ENCODE measurements at regions not wholly inside any gene's neighbourhood (a gene's known extent, or its start where the extent isn't known, plus 50 kb on each side); places are given as distances from the start of the nearest gene placed in this dataset.

GRCh38 chr2:8342407-8342806 is 339.4 kb upstream of the ID2 start:
- H3K18ac ChIP-seq (ENCODE audit: low read depth in 1 of 2, low read length in 2 of 2) = no peak overlapping the region
- H3K4me1 ChIP-seq (ENCODE audit: control insufficient read depth, insufficient read depth, low read depth, low read length) = no peaks in the 10 kb centered on the region
- H3K4ac ChIP-seq (ENCODE audit: low read depth in 1 of 2, low read length in 2 of 2) = no peak overlapping the region
- WGBS = 91% methylated on average over 3 of the region's 3 CpGs
- no peak overlapping the region for H3K4me2 ChIP-seq (ENCODE audit: low read length, poor library complexity, severe bottlenecking)
- no peaks in the 10 kb centered on the region for H3K79me1 ChIP-seq (replicated peaks; ENCODE audit: low read length, poor library complexity, severe bottlenecking)
- no peak for DNase-seq
- no peak overlapping the region for H2BK15ac ChIP-seq (ENCODE audit: low read depth, poor library complexity, severe bottlenecking)
- H3K27me3 ChIP-seq (ENCODE audit: control insufficient read depth in 1 of 2, insufficient read depth in 1 of 2, low read length in 2 of 2) = no peaks in the 10 kb centered on the region
- no peak overlapping the region for H3K4me3 ChIP-seq (ENCODE audit: insufficient read depth in 1 of 2, low read depth in 1 of 2, low read length in 2 of 2)
- no peak overlapping the region for H2BK120ac ChIP-seq (ENCODE audit: low read depth, low read length)
- H3K27ac ChIP-seq (ENCODE audit: low read length, poor library complexity, severe bottlenecking) = no peak overlapping the region
- H2BK12ac ChIP-seq (ENCODE audit: low read length in 2 of 2) = no peak overlapping the region
- no peak overlapping the region for H3K23ac ChIP-seq (ENCODE audit: low read length in 2 of 2)
- no peak overlapping the region for H2BK5ac ChIP-seq (ENCODE audit: low read depth, low read length, poor library complexity, severe bottlenecking)
- H3K14ac ChIP-seq (ENCODE audit: low read length in 2 of 2) = no peak overlapping the region
- H2AK5ac ChIP-seq (ENCODE audit: low read length, severe bottlenecking) = no peak overlapping the region
- H4K8ac ChIP-seq (ENCODE audit: low read length) = no peak overlapping the region
- H2AFZ ChIP-seq (ENCODE audit: low read depth, low read length) = no peak overlapping the region
- H3K9ac ChIP-seq (ENCODE audit: low read length) = no peak overlapping the region
- H3K9me3 ChIP-seq (ENCODE audit: control insufficient read depth, low read length) = no peaks in the 10 kb centered on the region
- no peaks in the 10 kb centered on the region for H3K36me3 ChIP-seq (ENCODE audit: control insufficient read depth in 1 of 2, insufficient read depth in 2 of 2, low read depth in 1 of 2, low read length in 2 of 2)
- H4K91ac ChIP-seq (ENCODE audit: low read length) = no peak overlapping the region

DNA sequence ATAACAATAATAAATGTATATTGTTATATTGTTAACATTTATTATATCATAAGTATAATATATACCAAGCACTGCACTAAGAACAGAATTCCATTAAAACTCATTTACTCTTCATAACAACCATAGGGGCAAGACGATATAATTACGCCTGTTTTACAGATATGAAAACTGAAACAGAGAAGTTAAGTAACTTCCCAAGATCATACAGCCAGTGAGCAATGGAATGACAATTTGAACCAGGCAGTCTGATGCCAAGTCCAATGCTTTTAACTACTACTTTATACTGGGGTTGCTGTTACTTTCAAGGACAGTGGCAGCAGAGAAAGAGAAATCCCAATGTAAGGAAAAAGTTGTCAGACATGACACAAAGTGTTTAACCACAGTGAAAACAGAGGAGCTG is 338.8 kb upstream of the ID2 start:
- no peaks in the 10 kb centered on the region for H3K36me3 ChIP-seq (ENCODE audit: control insufficient read depth in 1 of 2, insufficient read depth in 2 of 2, low read depth in 1 of 2, low read length in 2 of 2)
- no peak overlapping the region for H2AK5ac ChIP-seq (ENCODE audit: low read length, severe bottlenecking)
- no peaks in the 10 kb centered on the region for H3K4me1 ChIP-seq (ENCODE audit: control insufficient read depth, insufficient read depth, low read depth, low read length)
- no peaks in the 10 kb centered on the region for H3K27me3 ChIP-seq (ENCODE audit: control insufficient read depth in 1 of 2, insufficient read depth in 1 of 2, low read length in 2 of 2)
- H3K23ac ChIP-seq (ENCODE audit: low read length in 2 of 2) = no peak overlapping the region
- H4K8ac ChIP-seq (ENCODE audit: low read length) = no peak overlapping the region
- no peak overlapping the region for H2BK15ac ChIP-seq (ENCODE audit: low read depth, poor library complexity, severe bottlenecking)
- H4K91ac ChIP-seq (ENCODE audit: low read length) = no peak overlapping the region
- H2BK12ac ChIP-seq (ENCODE audit: low read length in 2 of 2) = no peak overlapping the region
- no peak overlapping the region for H2BK120ac ChIP-seq (ENCODE audit: low read depth, low read length)
- H3K79me1 ChIP-seq (replicated peaks; ENCODE audit: low read length, poor library complexity, severe bottlenecking) = no peaks in the 10 kb centered on the region
- H3K27ac ChIP-seq (ENCODE audit: low read length, poor library complexity, severe bottlenecking) = no peak overlapping the region
- H3K4me3 ChIP-seq (ENCODE audit: insufficient read depth in 1 of 2, low read depth in 1 of 2, low read length in 2 of 2) = no peak overlapping the region
- H3K4ac ChIP-seq (ENCODE audit: low read depth in 1 of 2, low read length in 2 of 2) = no peak overlapping the region
- WGBS = 90% methylated on average over 2 of the region's 2 CpGs
- H3K18ac ChIP-seq (ENCODE audit: low read depth in 1 of 2, low read length in 2 of 2) = no peak overlapping the region
- no peak overlapping the region for H2BK5ac ChIP-seq (ENCODE audit: low read depth, low read length, poor library complexity, severe bottlenecking)
- no peaks in the 10 kb centered on the region for H3K9me3 ChIP-seq (ENCODE audit: control insufficient read depth, low read length)
- H3K14ac ChIP-seq (ENCODE audit: low read length in 2 of 2) = no peak overlapping the region
- no peak overlapping the region for H2AFZ ChIP-seq (ENCODE audit: low read depth, low read length)
- H3K4me2 ChIP-seq (ENCODE audit: low read length, poor library complexity, severe bottlenecking) = no peak overlapping the region
- H3K9ac ChIP-seq (ENCODE audit: low read length) = no peak overlapping the region
- DNase-seq = no peak

DNA sequence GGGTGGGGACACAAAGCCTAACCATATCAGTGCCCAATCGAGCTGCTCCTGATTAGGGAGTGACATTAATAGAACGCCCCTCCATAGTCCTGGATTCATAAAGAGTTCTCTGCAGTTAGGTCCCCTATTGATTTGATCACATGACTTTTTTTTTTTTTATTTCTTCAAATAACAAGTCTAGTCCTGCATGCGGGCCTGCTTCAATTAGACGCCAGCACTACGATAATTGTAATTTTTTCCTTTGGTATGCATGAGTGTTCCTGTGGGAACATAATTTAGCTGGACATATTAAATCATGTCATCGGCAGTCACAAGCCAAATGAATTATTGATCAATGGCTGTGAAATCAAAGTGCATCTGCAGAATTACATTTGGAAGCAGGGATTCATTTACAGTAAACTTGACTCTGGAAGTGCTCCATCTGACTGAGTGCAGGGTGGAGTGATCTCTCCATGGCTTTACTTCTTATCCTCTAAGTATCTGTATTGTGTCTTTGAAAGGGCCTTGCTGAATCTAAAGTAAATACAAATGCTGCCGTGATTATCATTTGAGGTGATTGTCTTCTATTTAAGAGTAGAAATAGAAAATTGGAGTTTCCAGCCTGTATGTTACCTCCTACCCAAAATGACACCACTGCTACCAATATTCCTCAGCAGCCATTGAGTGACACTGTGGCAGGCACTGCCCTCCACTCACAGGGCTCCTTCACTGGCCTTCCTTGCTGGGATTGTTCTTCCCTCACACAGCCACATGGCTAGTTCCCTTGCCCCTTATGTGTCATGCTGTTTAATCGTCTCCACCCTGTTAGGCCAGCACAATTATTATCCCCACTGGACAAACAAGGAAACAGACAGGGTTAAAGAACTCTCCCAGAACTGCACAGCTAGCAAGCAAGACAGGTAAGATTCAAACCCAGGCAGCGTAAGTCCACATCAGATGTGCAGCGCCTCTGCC is 337.4 kb upstream of the ID2 start:
- Histone ChIP-seq H3K14ac (ENCODE audit: low read length in 2 of 2) (peak overlapping the region in 1 of 2 experiments; percentile 44), H3K4ac (ENCODE audit: low read depth in 1 of 2, low read length in 2 of 2) (no peak overlapping the region), H3K36me3 (ENCODE audit: control insufficient read depth in 1 of 2, insufficient read depth in 2 of 2, low read depth in 1 of 2, low read length in 2 of 2) (no peaks in the 10 kb centered on the region), H3K27me3 (ENCODE audit: control insufficient read depth in 1 of 2, insufficient read depth in 1 of 2, low read length in 2 of 2) (no peaks in the 10 kb centered on the region), H3K9ac (ENCODE audit: low read length) (no peak overlapping the region), H2BK5ac (ENCODE audit: low read depth, low read length, poor library complexity, severe bottlenecking) (no peak overlapping the region), H3K4me3 (ENCODE audit: insufficient read depth in 1 of 2, low read depth in 1 of 2, low read length in 2 of 2) (no peak overlapping the region), H2BK15ac (ENCODE audit: low read depth, poor library complexity, severe bottlenecking) (no peak overlapping the region), H3K18ac (ENCODE audit: low read depth in 1 of 2, low read length in 2 of 2) (no peak overlapping the region), H3K4me2 (ENCODE audit: low read length, poor library complexity, severe bottlenecking) (no peak overlapping the region), H2BK120ac (ENCODE audit: low read depth, low read length) (no peak overlapping the region), H3K9me3 (ENCODE audit: control insufficient read depth, low read length) (no peaks in the 10 kb centered on the region), H3K23ac (ENCODE audit: low read length in 2 of 2) (no peak overlapping the region), H2BK12ac (ENCODE audit: low read length in 2 of 2) (no peak overlapping the region), H4K8ac (ENCODE audit: low read length) (no peak overlapping the region), H4K91ac (ENCODE audit: low read length) (no peak overlapping the region), H3K27ac (ENCODE audit: low read length, poor library complexity, severe bottlenecking) (no peak overlapping the region), H3K79me1 (replicated peaks; ENCODE audit: low read length, poor library complexity, severe bottlenecking) (no peaks in the 10 kb centered on the region), H3K4me1 (ENCODE audit: control insufficient read depth, insufficient read depth, low read depth, low read length) (no peaks in the 10 kb centered on the region), H2AFZ (ENCODE audit: low read depth, low read length) (no peak overlapping the region), H2AK5ac (ENCODE audit: low read length, severe bottlenecking) (no peak overlapping the region)
- no peak for DNase-seq
- WGBS = 93% methylated on average over 9 of the region's 10 CpGs

DNA sequence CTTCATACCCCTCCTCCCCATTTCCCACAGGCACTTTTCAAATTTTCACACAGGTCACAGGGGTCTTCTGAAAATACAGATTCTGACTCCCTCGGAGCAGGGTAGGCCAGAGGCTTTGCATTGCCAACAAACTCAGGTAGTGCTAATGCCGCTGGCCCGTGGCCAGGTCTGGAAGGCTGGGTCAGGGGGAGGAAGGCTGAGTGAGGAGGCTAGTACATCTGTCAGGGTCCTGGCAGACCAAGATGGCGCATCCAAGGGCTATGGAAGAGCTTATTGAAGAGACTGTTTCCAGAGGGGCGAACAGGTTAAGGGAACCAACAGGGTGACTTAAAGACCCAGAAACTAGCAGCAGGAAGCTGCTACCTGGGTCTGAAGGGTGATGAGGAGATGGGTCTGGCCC is 336.7 kb upstream of the ID2 start:
- 91% methylated on average over 5 of the region's 5 CpGs for WGBS

More for the DNA sequence above, 336.7 kb upstream of the ID2 start:
- no peak overlapping the region for H3K14ac ChIP-seq (ENCODE audit: low read length in 2 of 2)
- H2AK5ac ChIP-seq (ENCODE audit: low read length, severe bottlenecking) = no peak overlapping the region
- no peaks in the 10 kb centered on the region for H3K9me3 ChIP-seq (ENCODE audit: control insufficient read depth, low read length)
- no peak overlapping the region for H3K4me2 ChIP-seq (ENCODE audit: low read length, poor library complexity, severe bottlenecking)
- H3K4ac ChIP-seq (ENCODE audit: low read depth in 1 of 2, low read length in 2 of 2) = no peak overlapping the region
- no peaks in the 10 kb centered on the region for H3K27me3 ChIP-seq (ENCODE audit: control insufficient read depth in 1 of 2, insufficient read depth in 1 of 2, low read length in 2 of 2)
- no peak overlapping the region for H3K23ac ChIP-seq (ENCODE audit: low read length in 2 of 2)
- H3K79me1 ChIP-seq (replicated peaks; ENCODE audit: low read length, poor library complexity, severe bottlenecking) = no peaks in the 10 kb centered on the region
- no peak overlapping the region for H3K27ac ChIP-seq (ENCODE audit: low read length, poor library complexity, severe bottlenecking)
- no peak overlapping the region for H2AFZ ChIP-seq (ENCODE audit: low read depth, low read length)
- no peak overlapping the region for H2BK5ac ChIP-seq (ENCODE audit: low read depth, low read length, poor library complexity, severe bottlenecking)
- no peak overlapping the region for H2BK120ac ChIP-seq (ENCODE audit: low read depth, low read length)
- H2BK12ac ChIP-seq (ENCODE audit: low read length in 2 of 2) = no peak overlapping the region
- H3K36me3 ChIP-seq (ENCODE audit: control insufficient read depth in 1 of 2, insufficient read depth in 2 of 2, low read depth in 1 of 2, low read length in 2 of 2) = no peaks in the 10 kb centered on the region
- H3K4me1 ChIP-seq (ENCODE audit: control insufficient read depth, insufficient read depth, low read depth, low read length) = no peaks in the 10 kb centered on the region
- H3K4me3 ChIP-seq (ENCODE audit: insufficient read depth in 1 of 2, low read depth in 1 of 2, low read length in 2 of 2) = no peak overlapping the region
- H2BK15ac ChIP-seq (ENCODE audit: low read depth, poor library complexity, severe bottlenecking) = no peak overlapping the region
- DNase-seq = no peak
- H3K18ac ChIP-seq (ENCODE audit: low read depth in 1 of 2, low read length in 2 of 2) = no peak overlapping the region
- H4K91ac ChIP-seq (ENCODE audit: low read length) = peak overlapping the region; percentile 7
- no peak overlapping the region for H3K9ac ChIP-seq (ENCODE audit: low read length)
- no peak overlapping the region for H4K8ac ChIP-seq (ENCODE audit: low read length)

Data from mesenchymal stem cell (in vitro differentiated cells and primary cell).